NCI-H146 (cell line): ENCODE measurements at regions not wholly inside any gene's neighbourhood (a gene's known extent, or its start where the extent isn't known, plus 50 kb on each side); places are given as distances from the start of the nearest gene placed in this dataset.

ENCODE experiments used
- DNase-seq: peaks from one replicate; lab custom pipeline; 2025; lab: John Stamatoyannopoulos, UW

GRCh38 chr15:39313467-39313866 lies 267.4 kb upstream of the THBS1 start:
- DNase-seq: no peak

GRCh38 chr15:39313881-39314280 lies 267.0 kb upstream of the THBS1 start:
- DNase-seq: no peak

- DNase-seq: no peak
These were observed 265.6 kb upstream of the THBS1 start for GRCh38 chr15:39315206-39315850.

GRCh38 chr15:39317225-39317624 lies 263.7 kb upstream of the THBS1 start:
- DNase-seq: no peak

GRCh38 chr15:39318231-39318630 lies 262.6 kb upstream of the THBS1 start:
- DNase-seq: no peak

- DNase-seq: no peak
These were observed 260.5 kb upstream of the THBS1 start for GRCh38 chr15:39320355-39320754.

GRCh38 chr15:39320886-39321285 lies 260.0 kb upstream of the THBS1 start:
- no peak for DNase-seq

GRCh38 chr15:39321977-39322376 lies 258.9 kb upstream of the THBS1 start:
- DNase-seq: no peak

- no peak for DNase-seq
These were observed 257.7 kb upstream of the THBS1 start for GRCh38 chr15:39323157-39323556.

GRCh38 chr15:39323706-39324105 lies 257.2 kb upstream of the THBS1 start:
- no peak for DNase-seq

- DNase-seq: no peak
These were observed 254.4 kb upstream of the THBS1 start for GRCh38 chr15:39326306-39326975.

- no peak for DNase-seq
These were observed 253.7 kb upstream of the THBS1 start for GRCh38 chr15:39327005-39327730.

- no peak for DNase-seq
These were observed 250.8 kb upstream of the THBS1 start for GRCh38 chr15:39330061-39330460.

- no peak for DNase-seq
These were observed 249.3 kb upstream of the THBS1 start for GRCh38 chr15:39331584-39331983.

- DNase-seq: peak; percentile 15
These were observed 248.0 kb upstream of the THBS1 start for GRCh38 chr15:39332846-39333245.

- no peak for DNase-seq
These were observed 247.5 kb upstream of the THBS1 start for GRCh38 chr15:39333393-39333792.

GRCh38 chr15:39333896-39334295 lies 247.0 kb upstream of the THBS1 start:
- DNase-seq: no peak

- DNase-seq: no peak
These were observed 244.0 kb upstream of the THBS1 start for GRCh38 chr15:39336926-39337325.

- peak; percentile 11 for DNase-seq
These were observed 242.6 kb upstream of the THBS1 start for GRCh38 chr15:39338251-39338650.

- no peak for DNase-seq
These were observed 239.8 kb upstream of the THBS1 start for GRCh38 chr15:39340903-39341645.

GRCh38 chr15:39344662-39345141 lies 236.2 kb upstream of the THBS1 start:
- no peak for DNase-seq

GRCh38 chr15:39345176-39345575 lies 235.7 kb upstream of the THBS1 start:
- DNase-seq: no peak
